ENCODE measurements at regions not wholly inside any gene's neighbourhood (a gene's known extent, or its start where the extent isn't known, plus 50 kb on each side); places are given as distances from the start of the nearest gene placed in this dataset.

DNA sequence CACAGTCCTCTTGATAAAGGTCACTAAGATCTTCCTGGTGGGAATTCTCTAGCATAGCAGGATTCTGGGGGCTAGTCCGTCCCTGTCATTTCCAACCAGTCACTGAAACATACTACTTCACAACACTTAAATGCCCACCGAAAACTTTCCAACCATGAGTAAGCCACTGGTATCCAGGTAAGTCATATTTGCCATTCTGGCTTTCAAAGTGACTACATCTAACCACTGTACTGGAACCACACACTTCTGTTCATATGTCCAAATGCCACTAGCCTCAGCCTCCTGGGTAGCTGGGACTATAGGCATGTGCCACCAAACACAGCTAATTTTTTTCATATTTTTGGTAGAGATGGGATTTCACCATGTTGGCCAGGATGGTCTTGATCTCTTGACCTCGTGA is 64.3 kb upstream of the VANGL1 start:
- TF ChIP-seq CTCF (IDR thresholded peaks at IDR 0.05; ENCODE audit: low read length) (no peak), EZH2 (IDR thresholded peaks at IDR 0.05; ENCODE audit: borderline replicate concordance, low read length) (no peak)

All from OCI-LY1 (cell line).